Adipose tissue (tissue), 3 donors: ENCODE measurements at regions not wholly inside any gene's neighbourhood (a gene's known extent, or its start where the extent isn't known, plus 50 kb on each side); places are given as distances from the start of the nearest gene placed in this dataset.

Source experiments
- H3K27ac ChIP-seq: one replicate; pipeline ENCODE4 v1.5.1; 2013; ENCODE audit warnings: low read depth, low read length
- WGBS, 3 donors: extraction: QIAGEN DNeasy Blood & Tissue Kit; methylation state at CpG; one replicate each; pipeline ENCODE4 v1.1.7; 2013; 5-methylcytosine and 5-hydroxymethylcytosine counted together
- donor health status: healthy with polysubstance abuse.
- donor health status: Bipolar disorder and iron deficiency.
- donor health status: healthy.

GRCh38 chr14:65180725-65181025 is 78.4 kb upstream of the MAX start:
- WGBS, 3 donors, result 41 to 87% (median 80%) methylated on average over 1 of the region's 1 CpG
- H3K27ac ChIP-seq, result no peak overlapping the region

- WGBS, 3 donors, result 72 to 73% (median 72%) methylated on average over 8 of the region's 8 CpGs
- no peak overlapping the region for H3K27ac ChIP-seq
These were observed 81.9 kb upstream of the MAX start for GRCh38 chr14:65184032-65184764.

GRCh38 chr14:65185829-65186228 is 83.5 kb upstream of the MAX start:
- WGBS, 3 donors, result 19 to 73% (median 68%) methylated on average over 4 of the region's 4 CpGs
- H3K27ac ChIP-seq, result no peak overlapping the region

- no peak overlapping the region for H3K27ac ChIP-seq
- WGBS, 3 donors, result 82 to 91% (median 86%) methylated on average over 3 of the region's 3 CpGs
These were observed 84.6 kb upstream of the MAX start for GRCh38 chr14:65186951-65187350.

GRCh38 chr14:65187421-65188049 is 85.2 kb upstream of the MAX start:
- H3K27ac ChIP-seq, result no peak overlapping the region
- 79 to 83% (median 81%) methylated on average over 8 of the region's 8 CpGs for WGBS, 3 donors

GRCh38 chr14:65190312-65190711 is 88.0 kb upstream of the MAX start:
- 64 to 67% (median 66%) methylated on average over 4 of the region's 4 CpGs for WGBS, 3 donors
- no peak overlapping the region for H3K27ac ChIP-seq

- no peak overlapping the region for H3K27ac ChIP-seq
- WGBS, 3 donors, result 79 to 86% (median 84%) methylated on average over 5 of the region's 5 CpGs
These were observed 89.4 kb upstream of the MAX start for GRCh38 chr14:65191716-65192115.

- WGBS, 3 donors, result 44 to 92% (median 83%) methylated on average over 1 of the region's 1 CpG
- no peak overlapping the region for H3K27ac ChIP-seq
These were observed 90.4 kb upstream of the MAX start for GRCh38 chr14:65192686-65193085.

GRCh38 chr14:65193916-65194590 is 91.7 kb upstream of the MAX start:
- WGBS, 3 donors, result 50 to 75% (median 66%) methylated on average over 3 of the region's 3 CpGs
- H3K27ac ChIP-seq, result no peak overlapping the region

GRCh38 chr14:65195042-65195719 is 92.9 kb upstream of the MAX start:
- WGBS, 3 donors, result 91 to 94% (median 93%) methylated on average over 9 of the region's 9 CpGs
- no peak overlapping the region for H3K27ac ChIP-seq

- H3K27ac ChIP-seq, result no peak overlapping the region
- WGBS, 3 donors, result 63 to 78% (median 75%) methylated on average over 1 of the region's 1 CpG
These were observed 96.0 kb upstream of the MAX start for GRCh38 chr14:65198346-65198745.

- 46 to 61% (median 61%) methylated on average over 1 of the region's 1 CpG for WGBS, 3 donors
- no peak overlapping the region for H3K27ac ChIP-seq
These were observed 98.1 kb upstream of the MAX start for GRCh38 chr14:65200454-65200853.

GRCh38 chr14:65203574-65203973 is 101.3 kb upstream of the MAX start:
- no peak overlapping the region for H3K27ac ChIP-seq
- WGBS, 3 donors, result 54 to 82% (median 62%) methylated on average over 5 of the region's 5 CpGs

- H3K27ac ChIP-seq, result no peak overlapping the region
- WGBS, 3 donors, result 90 to 94% (median 92%) methylated on average over 5 of the region's 5 CpGs
These were observed 101.7 kb upstream of the MAX start for GRCh38 chr14:65204056-65204455.

GRCh38 chr14:65206078-65206447 is 103.7 kb upstream of the MAX start:
- no peak overlapping the region for H3K27ac ChIP-seq
- 72 to 86% (median 77%) methylated on average over 7 of the region's 7 CpGs for WGBS, 3 donors

- H3K27ac ChIP-seq, result no peak overlapping the region
- WGBS, 3 donors, result 73 to 89% (median 80%) methylated on average over 3 of the region's 3 CpGs
These were observed 104.3 kb upstream of the MAX start for GRCh38 chr14:65206448-65207096.

GRCh38 chr14:65208548-65208947 is 106.2 kb upstream of the MAX start:
- WGBS, 3 donors, result 82 to 91% (median 89%) methylated on average over 10 of the region's 10 CpGs
- H3K27ac ChIP-seq, result no peak overlapping the region

GRCh38 chr14:65210118-65210821 is 108.0 kb upstream of the MAX start:
- H3K27ac ChIP-seq, result no peak overlapping the region
- 56 to 77% (median 69%) methylated on average over 4 of the region's 4 CpGs for WGBS, 3 donors
